Loucy (cell line): ENCODE measurements at regions not wholly inside any gene's neighbourhood (a gene's known extent, or its start where the extent isn't known, plus 50 kb on each side); places are given as distances from the start of the nearest gene placed in this dataset.

Source experiments
- H2AFZ ChIP-seq: fragments of 200-600 bp; sonication (generic); 2 replicates; pipeline ENCODE4 v1.6.0; 2016; ENCODE audit warnings: antibody characterized with exemption, mild to moderate bottlenecking, low read length, moderate library complexity
- H3F3A ChIP-seq: fragments of 200-600 bp; 2 replicates; pipeline ENCODE4 v1.6.0; 2016; ENCODE audit warnings: antibody characterized with exemption, low read depth, mild to moderate bottlenecking
- H3K27me3 ChIP-seq: fragments of 200-600 bp; sonication (generic); 2 replicates; pipeline ENCODE4 v1.6.1; 2014; ENCODE audit warnings: low read length, mild to moderate bottlenecking; ENCODE audit not compliant: insufficient read depth, poor library complexity, severe bottlenecking
- H3K36me3 ChIP-seq: fragments of 200-600 bp; sonication (generic); 2 replicates; pipeline ENCODE4 v1.6.1; 2016; ENCODE audit warnings: low read length; ENCODE audit not compliant: insufficient read depth
- H3K4me1 ChIP-seq: fragments of 200-600 bp; sonication (generic); 2 replicates; pipeline ENCODE4 v1.5.1; 2014; ENCODE audit warnings: low read length, mild to moderate bottlenecking; ENCODE audit not compliant: insufficient read depth, poor library complexity, severe bottlenecking
- H3K4me2 ChIP-seq: fragments of 200-600 bp; sonication (generic); 2 replicates; pipeline ENCODE4 v1.6.0; 2014; ENCODE audit warnings: antibody characterized with exemption, low read length, low read depth, mild to moderate bottlenecking; ENCODE audit not compliant: poor library complexity, severe bottlenecking
- H3K4me3 ChIP-seq: fragments of 200-600 bp; sonication (generic); 2 replicates; pipeline ENCODE4 v1.5.1; 2014; ENCODE audit warnings: low read length, mild to moderate bottlenecking, mixed read lengths; ENCODE audit not compliant: poor library complexity, severe bottlenecking
- H3K79me2 ChIP-seq: fragments of 200-600 bp; sonication (generic); 2 replicates; pipeline ENCODE4 v1.6.1; 2014; ENCODE audit warnings: low read length; ENCODE audit not compliant: insufficient read depth
- H3K9ac ChIP-seq: fragments of 200-600 bp; sonication (generic); 2 replicates; pipeline ENCODE4 v1.6.0; 2014; ENCODE audit warnings: mild to moderate bottlenecking, low read depth, low read length, moderate library complexity; ENCODE audit not compliant: poor library complexity, severe bottlenecking
- H3K9me2 ChIP-seq: fragments of 200-600 bp; sonication (generic); replicated peaks from 2 replicates; pipeline ENCODE4 v1.6.1; 2016; ENCODE audit warnings: low read depth, low read length, mixed read lengths
- H3K9me3 ChIP-seq: fragments of 200-600 bp; sonication (generic); 2 replicates; pipeline ENCODE4 v1.6.1; 2014; ENCODE audit warnings: mild to moderate bottlenecking, antibody characterized with exemption, low read length, low read depth; ENCODE audit not compliant: insufficient read depth
- H4K20me1 ChIP-seq: fragments of 200-600 bp; sonication (generic); 2 replicates; pipeline ENCODE4 v1.6.0; 2014; ENCODE audit warnings: antibody characterized with exemption, low read length, mild to moderate bottlenecking; ENCODE audit not compliant: insufficient read depth, poor library complexity, severe bottlenecking
- CTCF ChIP-seq: fragments of 200-600 bp; sonication (generic); conservative IDR thresholded peaks from 2 replicates; pipeline ENCODE4 v1.5.1; 2014; ENCODE audit warnings: mild to moderate bottlenecking, antibody characterized with exemption, low read length
- EZH2phosphoT487 ChIP-seq: fragments of 200-600 bp; IDR thresholded peaks from 2 replicates; pipeline ENCODE4 v1.6.1; 2018; ENCODE audit warnings: antibody characterized with exemption, mild to moderate bottlenecking, moderate library complexity, borderline replicate concordance

GRCh38 chr9:12965303-12965702, 190.5 kb downstream of the LURAP1L start:
- H3K9ac ChIP-seq: no peak overlapping the region
- H3K4me3 ChIP-seq: no peak overlapping the region
- H2AFZ ChIP-seq: no peak overlapping the region
- no peaks in the 10 kb centered on the region for H3K4me1 ChIP-seq
- no peaks in the 10 kb centered on the region for H3K36me3 ChIP-seq
- H3F3A ChIP-seq: no peaks in the 10 kb centered on the region
- H3K9me3 ChIP-seq: no peaks in the 10 kb centered on the region
- no peak overlapping the region for H3K4me2 ChIP-seq
- no peaks in the 10 kb centered on the region for H3K79me2 ChIP-seq
- TF ChIP-seq CTCF: no peak
- no peak for TF ChIP-seq EZH2phosphoT487
- no peaks in the 10 kb centered on the region for H4K20me1 ChIP-seq
- no peaks in the 10 kb centered on the region for H3K27me3 ChIP-seq
- no peaks in the 10 kb centered on the region for H3K9me2 ChIP-seq

- no peaks in the 10 kb centered on the region for H3K9me2 ChIP-seq
- no peaks in the 10 kb centered on the region for H3F3A ChIP-seq
- H3K4me2 ChIP-seq: no peak overlapping the region
- H3K4me3 ChIP-seq: no peak overlapping the region
- no peaks in the 10 kb centered on the region for H3K9me3 ChIP-seq
- no peak overlapping the region for H2AFZ ChIP-seq
- no peaks in the 10 kb centered on the region for H3K36me3 ChIP-seq
- H3K4me1 ChIP-seq: peaks cover 7% of the 10 kb centered on the region
- no peak overlapping the region for H3K9ac ChIP-seq
- H3K79me2 ChIP-seq: no peaks in the 10 kb centered on the region
- H4K20me1 ChIP-seq: no peaks in the 10 kb centered on the region
- H3K27me3 ChIP-seq: no peaks in the 10 kb centered on the region
- no peak for TF ChIP-seq EZH2phosphoT487
Measured at GRCh38 chr9:12968093-12968492, 193.3 kb downstream of the LURAP1L start.

- no peaks in the 10 kb centered on the region for H3K9me2 ChIP-seq
- TF ChIP-seq CTCF: no peak
- no peak for TF ChIP-seq EZH2phosphoT487
- no peaks in the 10 kb centered on the region for H4K20me1 ChIP-seq
Measured at GRCh38 chr9:12972608-12973589, 198.1 kb downstream of the LURAP1L start.

More at GRCh38 chr9:12972608-12973589, 198.1 kb downstream of the LURAP1L start:
- Histone ChIP-seq H3K9me3 (no peaks in the 10 kb centered on the region), H3K9ac (peak overlapping the region; percentile 30), H3K4me2 (peak overlapping the region; percentile 47), H3K4me1 (peaks cover 16% of the 10 kb centered on the region), H3F3A (no peaks in the 10 kb centered on the region), H3K36me3 (no peaks in the 10 kb centered on the region), H3K27me3 (no peaks in the 10 kb centered on the region), H2AFZ (0 out of 2 replicates have a peak overlapping the region, but pooled peaks have one; percentile 44), H3K4me3 (peak overlapping the region; percentile 41), H3K79me2 (no peaks in the 10 kb centered on the region)
